DOHH2 (cell line): ENCODE measurements at regions not wholly inside any gene's neighbourhood (a gene's known extent, or its start where the extent isn't known, plus 50 kb on each side); places are given as distances from the start of the nearest gene placed in this dataset.

ENCODE experiments used
- CTCF ChIP-seq: fragments of 200-600 bp; sonication (generic); IDR thresholded peaks from one replicate; pipeline ENCODE4 v1.5.1; 2014; ENCODE audit warnings: antibody characterized with exemption, mild to moderate bottlenecking, low read depth, low read length; ENCODE audit not compliant: poor library complexity, severe bottlenecking
- EZH2phosphoT487 ChIP-seq: fragments of 200-600 bp; sonication (generic); IDR thresholded peaks from 2 replicates; pipeline ENCODE4 v1.6.1; 2017; ENCODE audit warnings: borderline replicate concordance, mild to moderate bottlenecking, antibody characterized with exemption, low read length, moderate library complexity, mixed read lengths

GRCh38 chr2:139260052-139260430, 479.9 kb upstream of the NXPH2 start:
- TF ChIP-seq CTCF (no peak), EZH2phosphoT487 (no peak)
